ENCODE measurements at regions not wholly inside any gene's neighbourhood (a gene's known extent, or its start where the extent isn't known, plus 50 kb on each side); places are given as distances from the start of the nearest gene placed in this dataset.

GRCh38 chr16:6252541-6252940 lies 1080.1 kb upstream of the RBFOX1 start:
- no peak for TF ChIP-seq CTCF (IDR thresholded peaks at IDR 0.05; ENCODE audit: low read depth, low read length, poor library complexity, severe bottlenecking)
- no peak for TF ChIP-seq EZH2phosphoT487 (IDR thresholded peaks at IDR 0.05; ENCODE audit: borderline replicate concordance, low read length)
